GF-D8 (cell line): ENCODE measurements at regions not wholly inside any gene's neighbourhood (a gene's known extent, or its start where the extent isn't known, plus 50 kb on each side); places are given as distances from the start of the nearest gene placed in this dataset.
"Not testable (repeated sequence)": the region's sequence is repeated elsewhere in the genome, so short reads cannot be mapped to it uniquely, and the experiment has no call there.

ENCODE experiments used
- DNase-seq: peaks from one replicate; lab custom pipeline; 2025; lab: John Stamatoyannopoulos, UW

GRCh38 chr1:213464786-213465460 is 413.9 kb downstream of the RPS6KC1 start:
- no peak for DNase-seq

- no peak for DNase-seq
Measured at GRCh38 chr1:213466541-213466940, 415.5 kb downstream of the RPS6KC1 start.

- DNase-seq = no peak
Measured at GRCh38 chr1:213474054-213474453, 423.0 kb downstream of the RPS6KC1 start.

GRCh38 chr1:213481395-213481794 is 430.4 kb downstream of the RPS6KC1 start:
- DNase-seq = no peak

- no peak for DNase-seq
Measured at GRCh38 chr1:213484333-213484732, 433.3 kb downstream of the RPS6KC1 start.

GRCh38 chr1:213484758-213485157 is 433.7 kb downstream of the RPS6KC1 start:
- no peak for DNase-seq

GRCh38 chr1:213486488-213486887 is 435.4 kb downstream of the RPS6KC1 start:
- no peak for DNase-seq

- DNase-seq = no peak
Measured at GRCh38 chr1:213491468-213491867, 440.4 kb downstream of the RPS6KC1 start.

- no peak for DNase-seq
Measured at GRCh38 chr1:213492161-213493041, 441.4 kb downstream of the RPS6KC1 start.

- DNase-seq = no peak
Measured at GRCh38 chr1:213499444-213499843, 448.4 kb downstream of the RPS6KC1 start.

GRCh38 chr1:213507472-213508223 is 456.6 kb downstream of the RPS6KC1 start:
- DNase-seq = no peak

- DNase-seq = no peak
Measured at GRCh38 chr1:213511173-213511572, 460.1 kb downstream of the RPS6KC1 start.

- no peak for DNase-seq
Measured at GRCh38 chr1:213512316-213512715, 461.3 kb downstream of the RPS6KC1 start.

GRCh38 chr1:213513006-213513405 is 462.0 kb downstream of the RPS6KC1 start:
- DNase-seq = no peak

- DNase-seq = not testable (repeated sequence)
Measured at GRCh38 chr1:213514408-213515179, 463.6 kb downstream of the RPS6KC1 start.

- no peak for DNase-seq
Measured at GRCh38 chr1:213519098-213519497, 468.1 kb downstream of the RPS6KC1 start.

GRCh38 chr1:213521206-213521605 is 466.6 kb upstream of the PROX1 start:
- no peak for DNase-seq

GRCh38 chr1:213523781-213524398 is 463.9 kb upstream of the PROX1 start:
- DNase-seq = no peak

- no peak for DNase-seq
Measured at GRCh38 chr1:213526306-213526705, 461.5 kb upstream of the PROX1 start.

GRCh38 chr1:213530611-213531320 is 457.0 kb upstream of the PROX1 start:
- no peak for DNase-seq
